Heart left ventricle (tissue), 13 donors: ENCODE measurements at regions not wholly inside any gene's neighbourhood (a gene's known extent, or its start where the extent isn't known, plus 50 kb on each side); places are given as distances from the start of the nearest gene placed in this dataset.

Source experiments
- POLR2A ChIP-seq, 2 donors: fragments of 450-650 bp; IDR thresholded peaks; one replicate each; pipeline ENCODE4 v1.6.1; 2017; ENCODE audit warnings: antibody characterized with exemption in 2 of 2, mild to moderate bottlenecking in 2 of 2, moderate library complexity in 2 of 2
- TF ChIP-seq, protein P1 (sequence below), 12 donors: fragments of 200-600 bp; sonication (generic) in 4 of 12; IDR thresholded peaks; one replicate each; pipeline versions ENCODE4 v1.5.0 to v1.8.0; 2018 to 2022; ENCODE audit warnings: antibody characterized with exemption in 12 of 12, mild to moderate bottlenecking in 5 of 12
- donor health status: ischemic (EF 13 %, LVEDD 7.1; RV severe dilation, severe dysfunction).
- donor health status: DM: no; HTN: yes; CAD: no.
- donor health status: DM: no; HTN: no; CAD: no.
- donor health status: ischemic (EF 25% LVEDD 6.9; RV normal size, moderate dysfunction).
- donor health status: ischemic (EF 25% LVEDD 5.7; RV mildly dilated, moderate dysfunction).
- donor health status: ischemic (EF 35%, LVEDD 5.7; RV mildly dilated, moderate dysfunction).
- donor health status: nonischemic (EF 11% LVEDD 7.7; RV severe dilation, severe dysfunction).
- donor health status: DM: yes; HTN: yes; CAD: no.
- donor health status: PGD.
- donor health status: ischemic (EF 29% LVEDD 5.4; RV normal size, mild dysfunction).
- donor health status: nonischemic (EF 23%, LVEDD 6.1; RV moderate dilation, normal function).

DNA sequence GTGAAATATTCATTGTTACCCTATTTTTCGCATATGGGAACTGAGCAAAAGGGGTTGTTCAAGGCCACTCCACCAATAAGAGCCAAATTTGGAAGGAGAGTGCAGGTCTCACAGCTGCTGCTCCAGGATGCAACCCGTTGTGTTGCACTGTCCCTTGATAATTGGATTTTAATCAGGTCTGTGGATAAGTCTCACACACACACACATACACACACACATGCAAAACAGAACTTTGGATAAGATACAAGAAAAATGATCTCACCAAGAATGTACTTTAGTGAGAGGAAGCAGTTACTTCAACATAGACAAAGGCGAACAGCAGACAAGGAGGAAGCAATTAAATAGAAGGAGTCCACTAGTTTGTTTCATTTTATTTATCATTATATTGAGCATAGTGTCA, 127.3 kb upstream of the EDNRB start:
- TF ChIP-seq, protein P1, sequence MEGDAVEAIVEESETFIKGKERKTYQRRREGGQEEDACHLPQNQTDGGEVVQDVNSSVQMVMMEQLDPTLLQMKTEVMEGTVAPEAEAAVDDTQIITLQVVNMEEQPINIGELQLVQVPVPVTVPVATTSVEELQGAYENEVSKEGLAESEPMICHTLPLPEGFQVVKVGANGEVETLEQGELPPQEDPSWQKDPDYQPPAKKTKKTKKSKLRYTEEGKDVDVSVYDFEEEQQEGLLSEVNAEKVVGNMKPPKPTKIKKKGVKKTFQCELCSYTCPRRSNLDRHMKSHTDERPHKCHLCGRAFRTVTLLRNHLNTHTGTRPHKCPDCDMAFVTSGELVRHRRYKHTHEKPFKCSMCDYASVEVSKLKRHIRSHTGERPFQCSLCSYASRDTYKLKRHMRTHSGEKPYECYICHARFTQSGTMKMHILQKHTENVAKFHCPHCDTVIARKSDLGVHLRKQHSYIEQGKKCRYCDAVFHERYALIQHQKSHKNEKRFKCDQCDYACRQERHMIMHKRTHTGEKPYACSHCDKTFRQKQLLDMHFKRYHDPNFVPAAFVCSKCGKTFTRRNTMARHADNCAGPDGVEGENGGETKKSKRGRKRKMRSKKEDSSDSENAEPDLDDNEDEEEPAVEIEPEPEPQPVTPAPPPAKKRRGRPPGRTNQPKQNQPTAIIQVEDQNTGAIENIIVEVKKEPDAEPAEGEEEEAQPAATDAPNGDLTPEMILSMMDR (IDR thresholded peaks at IDR 0.05) = no peak
- TF ChIP-seq POLR2A (IDR thresholded peaks at IDR 0.05) = no peak
